Tibial artery (tissue), 4 donors: ENCODE measurements at regions not wholly inside any gene's neighbourhood (a gene's known extent, or its start where the extent isn't known, plus 50 kb on each side); places are given as distances from the start of the nearest gene placed in this dataset.

Experiments
- DNase-seq, 2 donors: peaks; one replicate each; pipeline ENCODE4 v3.0.0-alpha.2; 2019
- H3K27ac ChIP-seq, 2 donors: fragments of 200-600 bp; sonication (generic) in 1 of 2; 1 replicate in 1 of 2; 2 replicates in 1 of 2; pipeline ENCODE4 v1.5.1; 2018 to 2019; ENCODE audit warnings: mild to moderate bottlenecking in 1 of 2
- H3K27me3 ChIP-seq, 2 donors: fragments of 200-600 bp; sonication (generic) in 1 of 2; one replicate each; pipeline versions ENCODE4 v1.5.1 to v1.6.0; 2016 to 2019
- H3K36me3 ChIP-seq, 3 donors: fragments of 200-600 bp; sonication (generic) in 2 of 3; one replicate each; pipeline ENCODE4 v1.5.1; 2016 to 2019; ENCODE audit warnings: mild to moderate bottlenecking in 2 of 3
- H3K4me1 ChIP-seq, 4 donors: fragments of 200-600 bp; sonication (generic) in 2 of 4; 1 replicate in 3 of 4; 2 replicates in 1 of 4; pipeline ENCODE4 v1.5.1; 2016 to 2019
- H3K4me3 ChIP-seq, 2 donors: fragments of 200-600 bp; sonication (generic) in 1 of 2; 1 replicate in 1 of 2; 2 replicates in 1 of 2; pipeline ENCODE4 v1.5.1; 2018 to 2019; ENCODE audit warnings: mild to moderate bottlenecking in 2 of 2
- H3K9me3 ChIP-seq, 3 donors: fragments of 200-600 bp; sonication (generic) in 1 of 3; one replicate each; pipeline ENCODE4 v1.5.1; 2016 to 2019
- intact Hi-C: fragments of 100-400 bp; cut with DNase I; formaldehyde crosslinking; loops from one replicate; pipeline ENCODE4 v1.15.0; 2023; ENCODE audit warnings: low total_unique reads
- TF ChIP-seq, protein P1 (sequence below), 2 experiments: fragments of 200-600 bp in 1 of 2; fragments of 450-650 bp in 1 of 2; IDR thresholded peaks; one replicate each; pipeline ENCODE4 v1.5.1; 2017 to 2019; ENCODE audit warnings: antibody characterized with exemption in 2 of 2, mild to moderate bottlenecking in 1 of 2, moderate library complexity in 1 of 2

DNA sequence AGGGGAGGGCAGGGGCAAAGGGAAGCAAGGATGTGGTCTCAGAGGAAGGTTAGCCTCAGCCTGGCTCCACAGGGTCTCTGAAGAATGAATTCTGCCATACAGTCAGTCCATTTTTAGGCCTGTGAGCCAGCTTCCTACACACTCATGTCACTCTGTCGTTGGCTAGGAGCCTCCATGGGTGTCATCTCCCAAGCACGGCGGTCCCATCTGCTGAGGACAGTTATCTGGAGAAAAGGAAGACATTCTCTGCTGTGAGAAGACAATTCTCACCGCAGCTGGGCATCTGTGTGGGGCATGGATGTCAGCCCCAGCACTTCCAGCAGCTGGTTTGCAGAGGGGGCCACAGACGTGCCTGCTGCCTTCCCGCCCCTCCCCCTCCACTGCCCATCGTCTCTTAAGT lies 167.6 kb downstream of the LINC00237 start:
- TF ChIP-seq, protein P1, sequence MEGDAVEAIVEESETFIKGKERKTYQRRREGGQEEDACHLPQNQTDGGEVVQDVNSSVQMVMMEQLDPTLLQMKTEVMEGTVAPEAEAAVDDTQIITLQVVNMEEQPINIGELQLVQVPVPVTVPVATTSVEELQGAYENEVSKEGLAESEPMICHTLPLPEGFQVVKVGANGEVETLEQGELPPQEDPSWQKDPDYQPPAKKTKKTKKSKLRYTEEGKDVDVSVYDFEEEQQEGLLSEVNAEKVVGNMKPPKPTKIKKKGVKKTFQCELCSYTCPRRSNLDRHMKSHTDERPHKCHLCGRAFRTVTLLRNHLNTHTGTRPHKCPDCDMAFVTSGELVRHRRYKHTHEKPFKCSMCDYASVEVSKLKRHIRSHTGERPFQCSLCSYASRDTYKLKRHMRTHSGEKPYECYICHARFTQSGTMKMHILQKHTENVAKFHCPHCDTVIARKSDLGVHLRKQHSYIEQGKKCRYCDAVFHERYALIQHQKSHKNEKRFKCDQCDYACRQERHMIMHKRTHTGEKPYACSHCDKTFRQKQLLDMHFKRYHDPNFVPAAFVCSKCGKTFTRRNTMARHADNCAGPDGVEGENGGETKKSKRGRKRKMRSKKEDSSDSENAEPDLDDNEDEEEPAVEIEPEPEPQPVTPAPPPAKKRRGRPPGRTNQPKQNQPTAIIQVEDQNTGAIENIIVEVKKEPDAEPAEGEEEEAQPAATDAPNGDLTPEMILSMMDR (IDR thresholded peaks at IDR 0.05) = no peak
- H3K4me3 ChIP-seq = no peak overlapping the region
- H3K36me3 ChIP-seq = no peaks in the 10 kb centered on the region
- no peak for DNase-seq
- intact Hi-C loops = no loop called here
- no peaks in the 10 kb centered on the region for H3K27me3 ChIP-seq
- H3K4me1 ChIP-seq = no peaks in the 10 kb centered on the region
- no peak overlapping the region for H3K27ac ChIP-seq
- H3K9me3 ChIP-seq = no peaks in the 10 kb centered on the region

DNA sequence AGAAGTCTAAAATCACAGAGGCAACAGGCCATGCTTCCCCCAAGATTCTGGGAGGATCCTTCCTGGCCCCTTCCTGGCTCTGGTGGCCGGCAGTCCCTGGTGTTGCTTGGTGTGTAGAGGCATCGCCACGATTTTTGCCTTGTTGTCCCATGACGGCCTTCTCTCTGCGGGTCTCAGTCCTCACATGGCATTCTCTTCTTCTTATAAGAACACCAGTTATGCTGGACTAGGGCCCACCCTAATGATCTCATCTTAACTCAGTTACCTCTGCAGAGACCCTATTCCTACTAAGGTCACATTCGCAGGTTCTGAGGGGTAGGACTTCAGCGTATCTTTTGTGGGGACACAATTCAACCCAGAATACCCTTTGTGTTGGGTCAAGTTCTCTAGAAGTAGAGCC lies 168.0 kb downstream of the LINC00237 start:
- H3K27me3 ChIP-seq = no peaks in the 10 kb centered on the region
- intact Hi-C loops = no loop called here
- no peak overlapping the region for H3K4me3 ChIP-seq
- no peak for DNase-seq
- no peak overlapping the region for H3K27ac ChIP-seq
- H3K36me3 ChIP-seq = no peaks in the 10 kb centered on the region
- TF ChIP-seq, protein P1 (IDR thresholded peaks at IDR 0.05) = no peak
- H3K9me3 ChIP-seq = no peaks in the 10 kb centered on the region
- no peaks in the 10 kb centered on the region for H3K4me1 ChIP-seq

DNA sequence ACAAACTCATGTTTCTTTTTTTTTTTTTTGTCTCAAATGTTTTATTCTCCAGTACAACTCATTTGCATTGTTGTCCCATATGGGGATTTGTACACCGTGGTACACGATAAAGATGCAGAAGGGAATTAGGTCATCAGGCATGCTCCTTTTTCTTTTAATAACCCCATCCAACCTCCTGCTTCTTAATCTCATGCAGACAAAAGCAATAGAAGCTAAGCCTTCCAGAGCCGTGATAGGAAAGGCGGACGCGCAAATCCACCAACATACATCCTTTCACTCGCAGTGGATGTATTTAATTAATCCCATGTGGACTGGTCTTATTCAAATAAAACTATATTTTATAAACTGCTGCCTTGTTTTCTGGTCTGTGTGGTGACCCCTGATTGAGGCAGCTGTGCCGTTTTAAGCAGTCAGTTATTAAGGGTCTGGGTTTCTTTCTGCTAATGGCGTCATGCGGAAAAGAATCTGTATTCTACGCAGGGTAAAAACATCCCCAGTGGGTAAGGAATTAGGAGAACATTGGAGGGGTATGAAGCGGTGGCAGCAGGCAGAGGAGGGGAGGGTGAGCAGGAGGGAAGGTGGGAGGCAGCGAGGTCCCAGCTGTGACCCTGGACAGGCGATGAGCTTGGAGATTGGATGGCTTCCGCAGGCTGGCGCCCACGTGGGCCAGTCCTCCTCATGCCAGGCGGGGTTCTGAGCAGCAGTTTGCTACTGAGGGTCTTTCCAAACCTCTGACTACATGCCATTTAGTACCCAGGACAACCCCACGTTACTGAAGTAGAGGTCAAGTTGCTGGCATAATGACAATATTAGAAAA lies 172.8 kb downstream of the LINC00237 start:
- Histone ChIP-seq H3K36me3 (no peaks in the 10 kb centered on the region), H3K9me3 (no peaks in the 10 kb centered on the region), H3K4me1 (no peaks in the 10 kb centered on the region), H3K4me3 (no peak overlapping the region), H3K27me3 (no peaks in the 10 kb centered on the region), H3K27ac (no peak overlapping the region)
- no peak for DNase-seq
- intact Hi-C loops = no loop called here
- TF ChIP-seq, protein P1 (IDR thresholded peaks at IDR 0.05) = no peak

DNA sequence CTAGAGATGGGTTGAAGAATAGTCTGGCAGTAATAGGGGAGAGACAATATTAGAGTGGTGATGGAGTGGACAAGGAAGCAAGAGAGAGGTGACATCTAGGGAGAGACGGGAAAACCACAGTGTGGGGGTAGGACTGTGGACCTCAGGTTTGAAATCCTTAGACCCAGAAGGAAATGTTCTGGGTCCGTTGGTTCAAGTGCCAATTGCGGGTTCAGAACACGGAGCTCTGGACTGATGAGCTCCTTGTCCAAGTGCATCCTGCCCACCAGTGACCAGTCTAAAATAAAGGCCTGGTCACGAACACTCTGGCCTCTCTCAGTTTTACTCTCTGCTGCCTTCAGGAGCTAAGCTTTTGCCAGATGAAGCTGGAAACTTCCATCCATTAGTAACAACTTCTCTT lies 174.0 kb downstream of the LINC00237 start:
- TF ChIP-seq, protein P1 (IDR thresholded peaks at IDR 0.05) = no peak
- no peak for DNase-seq
- H3K36me3 ChIP-seq = no peaks in the 10 kb centered on the region
- no peak overlapping the region for H3K4me3 ChIP-seq
- H3K27ac ChIP-seq = no peak overlapping the region
- no peaks in the 10 kb centered on the region for H3K9me3 ChIP-seq
- intact Hi-C loops = no loop called here
- no peaks in the 10 kb centered on the region for H3K4me1 ChIP-seq
- H3K27me3 ChIP-seq = no peaks in the 10 kb centered on the region

DNA sequence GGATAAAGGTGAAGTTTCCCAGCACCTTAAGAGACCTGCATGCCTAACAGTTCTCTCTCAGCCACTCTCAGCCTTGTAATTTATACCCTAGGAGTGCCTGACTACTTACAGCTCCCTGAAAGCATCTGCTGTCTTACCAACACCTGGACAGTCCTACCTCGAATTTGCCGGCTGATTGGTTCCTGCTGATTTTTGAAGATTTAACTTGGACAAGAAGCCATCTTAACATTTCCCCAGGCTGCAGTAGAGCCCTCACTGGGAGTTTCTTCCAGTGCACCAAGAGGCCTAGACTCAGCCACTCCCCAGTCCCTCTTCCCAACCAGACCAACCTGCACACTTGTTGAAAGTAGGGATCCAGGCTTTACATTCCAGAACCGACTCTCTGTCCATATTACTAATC lies 174.5 kb downstream of the LINC00237 start:
- no peak overlapping the region for H3K4me3 ChIP-seq
- DNase-seq = no peak
- TF ChIP-seq, protein P1 (IDR thresholded peaks at IDR 0.05) = no peak
- H3K27ac ChIP-seq = no peak overlapping the region
- H3K27me3 ChIP-seq = no peaks in the 10 kb centered on the region
- H3K9me3 ChIP-seq = no peaks in the 10 kb centered on the region
- intact Hi-C loops = no loop called here
- H3K36me3 ChIP-seq = no peaks in the 10 kb centered on the region
- H3K4me1 ChIP-seq = no peaks in the 10 kb centered on the region
